Panc1 (cell line): ENCODE measurements at regions not wholly inside any gene's neighbourhood (a gene's known extent, or its start where the extent isn't known, plus 50 kb on each side); places are given as distances from the start of the nearest gene placed in this dataset.

Experiments
- ATAC-seq: fragments of 200-7000 bp; cut with Tn5 transposase; 2 replicates; pipeline ENCODE4 v1.9.1; 2020; ENCODE audit warnings: mild to moderate bottlenecking, moderate library complexity
- BruUV-seq: library from RNA; stranded (reverse); fragments of 400-500 nt; replicated peaks from 2 replicates; lab custom pipeline; 2021; lab: Mats Ljungman, UMichigan
- CTCF ChIA-PET: fragments of 300-600 bp; sonication (Branson Sonifier 250); formaldehyde crosslinking; loops from one replicate; lab custom pipeline; 2022; ENCODE audit warnings: antibody characterized with exemption; lab: Charles Lee
- POLR2A ChIA-PET: fragments of 300-600 bp; sonication (Branson Sonifier 250); formaldehyde crosslinking; loops from one replicate; lab custom pipeline; 2022; ENCODE audit warnings: antibody characterized with exemption; lab: Charles Lee
- DNase-seq: peaks from one replicate; pipeline ENCODE4 v3.0.0-alpha.2; 2010; ENCODE audit warnings: low read depth, low spot score
- H3K27ac ChIP-seq: 2 replicates; pipeline ENCODE4 v1.5.1; 2011; ENCODE audit warnings: mild to moderate bottlenecking, low read length, inconsistent platforms
- H3K27me3 ChIP-seq: fragments of 200-500 bp; sonication (Bioruptor generic); 2 replicates; pipeline ENCODE4 v1.6.0; 2014; ENCODE audit warnings: low read length, inconsistent platforms; ENCODE audit not compliant: control insufficient read depth, insufficient read depth
- H3K36me3 ChIP-seq: fragments of 200-500 bp; sonication (Bioruptor generic); 2 replicates; pipeline ENCODE4 v1.5.1; 2014; ENCODE audit warnings: inconsistent platforms, mild to moderate bottlenecking, low read length, moderate library complexity; ENCODE audit not compliant: control insufficient read depth, insufficient read depth
- H3K4me1 ChIP-seq: 2 replicates; pipeline ENCODE4 v1.5.1; 2011; ENCODE audit warnings: inconsistent platforms, mild to moderate bottlenecking, low read length, moderate library complexity; ENCODE audit not compliant: control insufficient read depth, insufficient read depth
- H3K4me3 ChIP-seq, 2 experiments: 2 replicates each; pipeline ENCODE4 v1.5.1; 2011 to 2012; ENCODE audit warnings: low read depth in 2 of 2, low read length in 2 of 2, mild to moderate bottlenecking in 2 of 2, inconsistent platforms in 1 of 2, moderate library complexity in 1 of 2
- H3K9me3 ChIP-seq: fragments of 200-500 bp; sonication (Bioruptor generic); 2 replicates; pipeline ENCODE4 v1.5.1; 2014; ENCODE audit warnings: low read depth, mild to moderate bottlenecking, inconsistent platforms, low read length, moderate library complexity; ENCODE audit not compliant: control insufficient read depth, insufficient read depth
- POLR2AphosphoS5 ChIP-seq: IDR thresholded peaks from 2 replicates; pipeline ENCODE4 v1.6.1; 2012; ENCODE audit warnings: mild to moderate bottlenecking, low read depth, low read length, moderate library complexity
- SIN3A ChIP-seq: IDR thresholded peaks from 2 replicates; pipeline ENCODE4 v1.6.1; 2012; ENCODE audit warnings: low read depth, mild to moderate bottlenecking, low read length, moderate library complexity, borderline replicate concordance; ENCODE audit not compliant: insufficient read depth
- TCF7L2 ChIP-seq: IDR thresholded peaks from 2 replicates; pipeline ENCODE4 v1.6.1; 2011; ENCODE audit warnings: mild to moderate bottlenecking, low read depth, low read length, inconsistent platforms
- in situ Hi-C: cut with HindIII; loops from 2 replicates; pipeline ENCODE4 v1.10.0; 2016; ENCODE audit warnings: low sequenced_read_pairs, low pct_unique_long_range_greater_than_20kb
- intact Hi-C: fragments of 100-400 bp; cut with micrococcal nuclease; formaldehyde crosslinking; loops from one replicate; pipeline ENCODE4 v1.10.0; 2022; ENCODE audit not compliant: unreplicated experiment
- TF ChIP-seq, protein P1 (sequence below), 2 experiments: IDR thresholded peaks; 2 replicates each; pipeline ENCODE4 v1.6.1; 2011 to 2012; ENCODE audit warnings: low read depth in 2 of 2, control low read depth in 1 of 2, low read length in 1 of 2, mild to moderate bottlenecking in 1 of 2, moderate library complexity in 1 of 2; ENCODE audit not compliant: insufficient read depth in 1 of 2
- TF ChIP-seq, protein P2 (sequence below): fragments of 450-650 bp; IDR thresholded peaks from 2 replicates; pipeline ENCODE4 v1.5.1; 2017; ENCODE audit warnings: mild to moderate bottlenecking

GRCh38 chr5:120103495-120103894, 360.6 kb upstream of the PRR16 start:
- DNase-seq (no peak), ATAC-seq (no peak)
- intact Hi-C loops: no loop called here
- Histone ChIP-seq H3K27me3 (no peaks in the 10 kb centered on the region), H3K4me1 (no peaks in the 10 kb centered on the region), H3K9me3 (no peaks in the 10 kb centered on the region), H3K36me3 (no peaks in the 10 kb centered on the region), H3K4me3 (no peak overlapping the region), H3K27ac (no peak overlapping the region)
- BruUV-seq: no TSS peak
- in situ Hi-C loops: no loop called here
- TF ChIP-seq SIN3A (no peak), TCF7L2 (no peak), POLR2AphosphoS5 (no peak)
- TF ChIP-seq, protein P1, sequence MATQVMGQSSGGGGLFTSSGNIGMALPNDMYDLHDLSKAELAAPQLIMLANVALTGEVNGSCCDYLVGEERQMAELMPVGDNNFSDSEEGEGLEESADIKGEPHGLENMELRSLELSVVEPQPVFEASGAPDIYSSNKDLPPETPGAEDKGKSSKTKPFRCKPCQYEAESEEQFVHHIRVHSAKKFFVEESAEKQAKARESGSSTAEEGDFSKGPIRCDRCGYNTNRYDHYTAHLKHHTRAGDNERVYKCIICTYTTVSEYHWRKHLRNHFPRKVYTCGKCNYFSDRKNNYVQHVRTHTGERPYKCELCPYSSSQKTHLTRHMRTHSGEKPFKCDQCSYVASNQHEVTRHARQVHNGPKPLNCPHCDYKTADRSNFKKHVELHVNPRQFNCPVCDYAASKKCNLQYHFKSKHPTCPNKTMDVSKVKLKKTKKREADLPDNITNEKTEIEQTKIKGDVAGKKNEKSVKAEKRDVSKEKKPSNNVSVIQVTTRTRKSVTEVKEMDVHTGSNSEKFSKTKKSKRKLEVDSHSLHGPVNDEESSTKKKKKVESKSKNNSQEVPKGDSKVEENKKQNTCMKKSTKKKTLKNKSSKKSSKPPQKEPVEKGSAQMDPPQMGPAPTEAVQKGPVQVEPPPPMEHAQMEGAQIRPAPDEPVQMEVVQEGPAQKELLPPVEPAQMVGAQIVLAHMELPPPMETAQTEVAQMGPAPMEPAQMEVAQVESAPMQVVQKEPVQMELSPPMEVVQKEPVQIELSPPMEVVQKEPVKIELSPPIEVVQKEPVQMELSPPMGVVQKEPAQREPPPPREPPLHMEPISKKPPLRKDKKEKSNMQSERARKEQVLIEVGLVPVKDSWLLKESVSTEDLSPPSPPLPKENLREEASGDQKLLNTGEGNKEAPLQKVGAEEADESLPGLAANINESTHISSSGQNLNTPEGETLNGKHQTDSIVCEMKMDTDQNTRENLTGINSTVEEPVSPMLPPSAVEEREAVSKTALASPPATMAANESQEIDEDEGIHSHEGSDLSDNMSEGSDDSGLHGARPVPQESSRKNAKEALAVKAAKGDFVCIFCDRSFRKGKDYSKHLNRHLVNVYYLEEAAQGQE (IDR thresholded peaks at IDR 0.05; ENCODE audit: insufficient read depth in 1 of 2, low read depth in 2 of 2, low read length in 1 of 2): no peak
- TF ChIP-seq, protein P2, sequence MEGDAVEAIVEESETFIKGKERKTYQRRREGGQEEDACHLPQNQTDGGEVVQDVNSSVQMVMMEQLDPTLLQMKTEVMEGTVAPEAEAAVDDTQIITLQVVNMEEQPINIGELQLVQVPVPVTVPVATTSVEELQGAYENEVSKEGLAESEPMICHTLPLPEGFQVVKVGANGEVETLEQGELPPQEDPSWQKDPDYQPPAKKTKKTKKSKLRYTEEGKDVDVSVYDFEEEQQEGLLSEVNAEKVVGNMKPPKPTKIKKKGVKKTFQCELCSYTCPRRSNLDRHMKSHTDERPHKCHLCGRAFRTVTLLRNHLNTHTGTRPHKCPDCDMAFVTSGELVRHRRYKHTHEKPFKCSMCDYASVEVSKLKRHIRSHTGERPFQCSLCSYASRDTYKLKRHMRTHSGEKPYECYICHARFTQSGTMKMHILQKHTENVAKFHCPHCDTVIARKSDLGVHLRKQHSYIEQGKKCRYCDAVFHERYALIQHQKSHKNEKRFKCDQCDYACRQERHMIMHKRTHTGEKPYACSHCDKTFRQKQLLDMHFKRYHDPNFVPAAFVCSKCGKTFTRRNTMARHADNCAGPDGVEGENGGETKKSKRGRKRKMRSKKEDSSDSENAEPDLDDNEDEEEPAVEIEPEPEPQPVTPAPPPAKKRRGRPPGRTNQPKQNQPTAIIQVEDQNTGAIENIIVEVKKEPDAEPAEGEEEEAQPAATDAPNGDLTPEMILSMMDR: no peak
- POLR2A ChIA-PET: no interaction called here
- CTCF ChIA-PET: no interaction called here

DNA sequence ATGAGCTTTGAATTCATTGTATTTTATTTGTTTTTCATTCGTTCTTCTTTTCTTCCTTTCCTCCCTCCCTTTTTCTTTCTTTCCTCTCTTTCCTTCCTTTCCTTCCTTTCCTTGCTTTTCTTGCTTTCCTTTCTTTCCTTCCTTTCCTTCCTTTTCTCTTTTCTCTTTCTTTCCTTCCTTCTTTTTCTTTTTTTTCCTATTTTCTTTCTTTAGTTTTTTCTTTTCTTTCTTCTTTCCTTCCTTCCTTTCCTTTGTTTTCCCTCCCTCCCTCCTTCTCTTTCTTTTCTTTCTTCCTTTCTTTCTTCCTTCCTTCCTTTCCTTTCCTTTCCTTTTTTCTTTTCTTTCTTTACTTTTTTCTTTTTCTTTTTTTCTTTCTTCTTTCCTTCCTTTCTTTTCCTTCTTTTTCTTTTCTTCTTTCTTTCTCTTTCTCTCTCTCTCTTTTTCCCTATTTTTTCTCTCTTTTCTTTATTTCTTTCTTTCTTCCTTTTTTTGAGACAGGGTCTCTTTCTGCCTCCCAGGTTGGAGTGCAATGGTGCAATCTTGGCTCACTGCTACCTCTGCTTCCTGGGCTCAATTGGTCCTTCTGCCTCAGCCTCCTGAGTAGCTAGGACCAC, 357.1 kb upstream of the PRR16 start:
- no TSS peak for BruUV-seq
- TF ChIP-seq POLR2AphosphoS5 (no peak), SIN3A (no peak), TCF7L2 (no peak)
- TF ChIP-seq, protein P2: no peak
- TF ChIP-seq, protein P1 (IDR thresholded peaks at IDR 0.05; ENCODE audit: insufficient read depth in 1 of 2, low read depth in 2 of 2, low read length in 1 of 2): no peak
- CTCF ChIA-PET: no interaction called here
- Histone ChIP-seq H3K36me3 (no peaks in the 10 kb centered on the region), H3K9me3 (no peaks in the 10 kb centered on the region), H3K27me3 (no peaks in the 10 kb centered on the region), H3K27ac (no peak overlapping the region), H3K4me3 (no peak overlapping the region), H3K4me1 (no peaks in the 10 kb centered on the region)
- no peak for ATAC-seq
- DNase-seq: no peak
- POLR2A ChIA-PET: interaction anchor here (0.6 kb wide), 1 partner anchor 352 kb away, joined by 3 read pairs; no protein-coding TSS in a partner anchor
- intact Hi-C loops: no loop called here
- in situ Hi-C loops: no loop called here
